ENCODE measurements at regions not wholly inside any gene's neighbourhood (a gene's known extent, or its start where the extent isn't known, plus 50 kb on each side); places are given as distances from the start of the nearest gene placed in this dataset.

DNA sequence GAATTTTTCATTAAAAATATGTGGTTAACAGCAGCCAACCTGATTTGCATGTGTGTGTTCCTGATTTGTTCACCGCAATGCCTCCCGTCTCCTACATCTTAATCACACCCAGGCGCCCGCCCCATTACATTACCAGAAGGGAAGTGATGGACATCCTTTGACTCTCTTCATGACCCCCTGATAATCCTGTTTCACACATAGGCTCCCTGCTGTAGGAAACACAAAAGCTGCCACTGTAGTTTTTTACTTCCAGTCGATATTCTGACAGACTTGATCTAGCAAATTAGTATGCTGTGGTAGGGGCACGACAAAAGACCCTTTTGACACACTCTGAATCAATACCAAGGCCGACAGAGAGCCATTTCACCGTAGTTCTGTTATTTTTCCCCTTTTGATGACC is 287.8 kb upstream of the ISL1 start:
- intact Hi-C loops (cut with micrococcal nuclease), result no loop called here
- no peak for ATAC-seq
- ChIA-PET POLR2A (no interaction called here), CTCF (no interaction called here)
- no peak for DNase-seq
- H3K9me3 Mint-ChIP-seq, result no peaks in the 10 kb centered on the region
- H3K27me3 Mint-ChIP-seq, result no peaks in the 10 kb centered on the region
- no peaks in the 10 kb centered on the region for H3K36me3 Mint-ChIP-seq (ENCODE audit: low read depth)
- no peaks in the 10 kb centered on the region for H3K4me1 Mint-ChIP-seq (ENCODE audit: low read depth)
- TF ChIP-seq, protein P1, sequence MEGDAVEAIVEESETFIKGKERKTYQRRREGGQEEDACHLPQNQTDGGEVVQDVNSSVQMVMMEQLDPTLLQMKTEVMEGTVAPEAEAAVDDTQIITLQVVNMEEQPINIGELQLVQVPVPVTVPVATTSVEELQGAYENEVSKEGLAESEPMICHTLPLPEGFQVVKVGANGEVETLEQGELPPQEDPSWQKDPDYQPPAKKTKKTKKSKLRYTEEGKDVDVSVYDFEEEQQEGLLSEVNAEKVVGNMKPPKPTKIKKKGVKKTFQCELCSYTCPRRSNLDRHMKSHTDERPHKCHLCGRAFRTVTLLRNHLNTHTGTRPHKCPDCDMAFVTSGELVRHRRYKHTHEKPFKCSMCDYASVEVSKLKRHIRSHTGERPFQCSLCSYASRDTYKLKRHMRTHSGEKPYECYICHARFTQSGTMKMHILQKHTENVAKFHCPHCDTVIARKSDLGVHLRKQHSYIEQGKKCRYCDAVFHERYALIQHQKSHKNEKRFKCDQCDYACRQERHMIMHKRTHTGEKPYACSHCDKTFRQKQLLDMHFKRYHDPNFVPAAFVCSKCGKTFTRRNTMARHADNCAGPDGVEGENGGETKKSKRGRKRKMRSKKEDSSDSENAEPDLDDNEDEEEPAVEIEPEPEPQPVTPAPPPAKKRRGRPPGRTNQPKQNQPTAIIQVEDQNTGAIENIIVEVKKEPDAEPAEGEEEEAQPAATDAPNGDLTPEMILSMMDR (IDR thresholded peaks at IDR 0.05), result no peak
- no peak overlapping the region for H3K27ac Mint-ChIP-seq
- H3K4me3 Mint-ChIP-seq, result no peak overlapping the region

DNA sequence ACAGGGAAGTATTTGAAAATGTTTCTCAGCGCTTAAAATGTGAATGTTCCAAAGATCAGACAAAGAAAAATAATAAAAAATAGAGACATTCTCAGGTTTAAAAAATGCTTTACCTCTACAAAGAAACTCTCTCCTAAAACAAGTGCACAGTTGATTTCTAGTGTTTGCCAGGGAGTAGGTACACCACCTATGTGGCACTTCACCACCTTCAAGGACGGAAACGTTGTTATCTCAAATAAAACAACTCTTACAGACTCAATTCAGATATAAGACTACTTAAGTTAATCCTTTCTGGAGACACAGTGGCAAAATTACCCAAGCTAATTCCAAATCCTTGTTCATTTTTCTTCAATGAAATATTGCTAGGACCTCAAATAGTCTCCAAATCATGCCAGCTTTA is 286.4 kb upstream of the ISL1 start:
- TF ChIP-seq, protein P1 (IDR thresholded peaks at IDR 0.05), result no peak
- CTCF ChIA-PET, result no interaction called here
- no peaks in the 10 kb centered on the region for H3K36me3 Mint-ChIP-seq (ENCODE audit: low read depth)
- DNase-seq (no peak), ATAC-seq (no peak)
- POLR2A ChIA-PET, result no interaction called here
- intact Hi-C loops (cut with micrococcal nuclease), result no loop called here
- H3K27me3 Mint-ChIP-seq, result no peaks in the 10 kb centered on the region
- no peaks in the 10 kb centered on the region for H3K9me3 Mint-ChIP-seq
- H3K4me1 Mint-ChIP-seq (ENCODE audit: low read depth), result no peaks in the 10 kb centered on the region
- H3K27ac Mint-ChIP-seq, result no peak overlapping the region
- H3K4me3 Mint-ChIP-seq, result no peak overlapping the region

DNA sequence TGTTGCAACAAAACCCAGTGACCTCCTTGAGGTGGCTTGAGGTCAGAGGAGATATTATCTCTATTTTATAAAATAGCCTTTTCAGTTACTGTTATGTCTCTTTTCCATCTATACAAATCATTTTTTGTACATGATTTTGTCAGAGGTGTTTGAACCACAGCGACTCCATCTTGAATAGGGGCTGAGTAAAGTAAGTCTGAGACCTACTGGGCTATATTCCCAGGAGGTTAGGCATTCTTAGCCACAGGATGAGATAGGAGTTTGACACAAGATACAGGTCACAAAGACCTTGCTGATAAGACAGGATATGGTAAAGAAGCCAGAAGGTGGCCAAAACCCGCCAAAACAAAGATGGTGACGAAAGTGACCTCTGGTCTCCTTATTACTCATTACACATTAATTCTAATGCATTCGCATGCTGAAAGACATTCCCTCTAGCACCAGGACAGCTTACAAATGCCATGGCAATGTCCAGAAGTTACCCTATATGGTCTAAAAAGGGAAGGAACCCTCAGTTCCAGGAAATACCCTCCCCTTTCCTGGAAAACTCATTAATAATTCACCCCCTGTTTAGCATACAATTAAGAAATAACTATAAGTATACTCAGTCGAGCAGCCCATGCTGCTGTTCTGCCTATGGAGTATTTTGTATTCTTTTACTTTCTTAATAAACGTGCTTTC is 283.9 kb upstream of the ISL1 start:
- Mint-ChIP-seq H3K36me3 (ENCODE audit: low read depth) (no peaks in the 10 kb centered on the region), H3K4me1 (ENCODE audit: low read depth) (no peaks in the 10 kb centered on the region), H3K27me3 (no peaks in the 10 kb centered on the region), H3K9me3 (no peaks in the 10 kb centered on the region), H3K4me3 (no peak overlapping the region), H3K27ac (no peak overlapping the region)
- no peak for ATAC-seq
- intact Hi-C loops (cut with micrococcal nuclease), result no loop called here
- CTCF ChIA-PET, result no interaction called here
- no peak for DNase-seq
- POLR2A ChIA-PET, result no interaction called here
- TF ChIP-seq, protein P1 (IDR thresholded peaks at IDR 0.05), result no peak

DNA sequence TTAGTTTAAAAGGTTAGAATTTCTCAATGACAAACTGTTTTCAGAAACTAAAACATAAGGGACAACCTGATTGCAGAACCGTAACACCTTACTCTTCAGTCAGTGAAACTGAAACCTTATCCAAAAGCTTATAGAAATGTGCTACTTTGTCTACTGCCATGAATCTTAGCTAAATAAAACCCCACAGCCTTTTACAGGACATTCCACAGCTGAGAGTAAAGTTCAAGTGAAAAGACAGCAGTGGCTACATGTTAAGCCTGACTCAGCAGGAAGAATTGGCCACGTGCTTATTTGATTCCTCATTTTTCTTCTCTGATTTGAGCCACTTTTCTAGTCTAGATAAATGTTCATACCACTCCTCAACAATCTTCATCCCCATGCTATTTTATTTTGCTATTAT is 278.7 kb upstream of the ISL1 start:
- ATAC-seq (no peak), DNase-seq (no peak)
- TF ChIP-seq, protein P1 (IDR thresholded peaks at IDR 0.05), result no peak
- H3K4me1 Mint-ChIP-seq (ENCODE audit: low read depth), result no peaks in the 10 kb centered on the region
- H3K9me3 Mint-ChIP-seq, result no peaks in the 10 kb centered on the region
- CTCF ChIA-PET, result no interaction called here
- POLR2A ChIA-PET, result no interaction called here
- intact Hi-C loops (cut with micrococcal nuclease), result no loop called here
- no peak overlapping the region for H3K27ac Mint-ChIP-seq
- no peak overlapping the region for H3K4me3 Mint-ChIP-seq
- no peaks in the 10 kb centered on the region for H3K36me3 Mint-ChIP-seq (ENCODE audit: low read depth)
- H3K27me3 Mint-ChIP-seq, result no peaks in the 10 kb centered on the region

DNA sequence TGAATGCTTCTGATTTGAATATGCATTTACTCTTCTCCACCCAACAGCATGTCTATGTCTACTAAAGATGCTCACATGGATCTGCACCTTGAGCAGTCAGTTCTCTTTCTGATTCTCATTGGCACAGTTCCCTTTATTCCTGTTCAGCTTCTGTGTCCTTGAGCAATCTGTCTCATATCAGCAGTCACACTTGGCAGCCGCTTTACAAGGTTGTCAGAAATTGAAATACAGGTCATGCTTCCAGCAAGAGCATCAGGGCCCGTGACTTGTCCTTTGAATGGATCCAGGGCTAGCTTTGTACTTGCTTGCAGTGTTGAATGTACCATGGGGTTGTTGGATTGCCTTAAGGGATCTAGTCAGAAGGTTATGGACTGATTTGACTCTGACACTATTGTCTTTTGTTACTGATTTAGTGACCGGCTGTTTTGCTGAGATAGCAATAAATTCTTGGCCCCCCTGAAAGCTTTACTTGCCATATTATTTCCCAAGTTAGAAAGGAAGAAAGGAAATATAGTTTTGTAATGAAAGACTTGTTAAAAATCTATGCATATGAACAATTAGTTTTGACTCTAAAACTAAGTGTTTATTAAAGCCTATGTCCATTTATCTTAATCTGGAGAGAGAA is 273.4 kb upstream of the ISL1 start:
- H3K9me3 Mint-ChIP-seq, result no peaks in the 10 kb centered on the region
- no peaks in the 10 kb centered on the region for H3K4me1 Mint-ChIP-seq (ENCODE audit: low read depth)
- no peak for ATAC-seq
- no peak overlapping the region for H3K4me3 Mint-ChIP-seq
- TF ChIP-seq, protein P1 (IDR thresholded peaks at IDR 0.05), result no peak
- H3K36me3 Mint-ChIP-seq (ENCODE audit: low read depth), result no peaks in the 10 kb centered on the region
- no peaks in the 10 kb centered on the region for H3K27me3 Mint-ChIP-seq
- DNase-seq, result no peak
- CTCF ChIA-PET, result interaction anchor here (0.6 kb wide), 1 partner anchor 374 kb away, joined by 3 read pairs; no protein-coding TSS in a partner anchor
- H3K27ac Mint-ChIP-seq, result no peak overlapping the region
- intact Hi-C loops (cut with micrococcal nuclease), result no loop called here
- POLR2A ChIA-PET, result no interaction called here

Measured in activated CD8-positive, alpha-beta T cell treated with anti-CD3 and anti-CD28 coated beads for 36 hours (primary cell).